Vagina (tissue), 2 donors: ENCODE measurements at regions not wholly inside any gene's neighbourhood (a gene's known extent, or its start where the extent isn't known, plus 50 kb on each side); places are given as distances from the start of the nearest gene placed in this dataset.

Experiments
- DNase-seq, 2 donors: peaks; one replicate each; pipeline ENCODE4 v3.0.0-alpha.2; 2017; ENCODE audit errors: extremely low spot score in 2 of 2
- H3K27ac ChIP-seq: fragments of 200-600 bp; sonication (generic); one replicate; pipeline ENCODE4 v1.5.1; 2019
- H3K27me3 ChIP-seq: fragments of 200-600 bp; sonication (generic); one replicate; pipeline ENCODE4 v1.5.1; 2019
- H3K36me3 ChIP-seq, 2 donors: fragments of 200-600 bp; sonication (generic); one replicate each; pipeline ENCODE4 v1.5.1; 2017 to 2019
- H3K4me1 ChIP-seq: fragments of 200-600 bp; sonication (generic); one replicate; pipeline ENCODE4 v1.5.1; 2019
- H3K4me3 ChIP-seq, 2 donors: fragments of 200-600 bp; sonication (generic); 1 replicate in 1 of 2; 2 replicates in 1 of 2; pipeline ENCODE4 v1.5.1; 2016 to 2019
- H3K9me3 ChIP-seq: fragments of 200-600 bp; sonication (generic); one replicate; pipeline ENCODE4 v1.5.1; 2019
- POLR2A ChIP-seq, 2 donors: fragments of 450-650 bp; IDR thresholded peaks; one replicate each; pipeline ENCODE4 v1.6.1; 2017; ENCODE audit warnings: antibody characterized with exemption in 2 of 2, mild to moderate bottlenecking in 2 of 2, moderate library complexity in 2 of 2
- POLR2AphosphoS5 ChIP-seq, 2 donors: sonication (generic); formaldehyde crosslinking; IDR thresholded peaks; one replicate each; pipeline ENCODE4 v1.9.0; 2017; ENCODE audit warnings: antibody characterized with exemption in 2 of 2, mild to moderate bottlenecking in 2 of 2, low read depth in 1 of 2; ENCODE audit not compliant: insufficient read depth in 1 of 2
- intact Hi-C: fragments of 100-400 bp; cut with DNase I; formaldehyde crosslinking; loops from one replicate; pipeline ENCODE4 v1.15.1; 2023
- TF ChIP-seq, protein P1 (sequence below), 3 experiments: fragments of 450-650 bp in 2 of 3; fragments of 200-600 bp in 1 of 3; sonication (generic) in 1 of 3; IDR thresholded peaks; one replicate each; pipeline ENCODE4 v1.5.1; 2017 to 2019; ENCODE audit warnings: antibody characterized with exemption in 3 of 3, mild to moderate bottlenecking in 2 of 3, moderate library complexity in 2 of 3

DNA sequence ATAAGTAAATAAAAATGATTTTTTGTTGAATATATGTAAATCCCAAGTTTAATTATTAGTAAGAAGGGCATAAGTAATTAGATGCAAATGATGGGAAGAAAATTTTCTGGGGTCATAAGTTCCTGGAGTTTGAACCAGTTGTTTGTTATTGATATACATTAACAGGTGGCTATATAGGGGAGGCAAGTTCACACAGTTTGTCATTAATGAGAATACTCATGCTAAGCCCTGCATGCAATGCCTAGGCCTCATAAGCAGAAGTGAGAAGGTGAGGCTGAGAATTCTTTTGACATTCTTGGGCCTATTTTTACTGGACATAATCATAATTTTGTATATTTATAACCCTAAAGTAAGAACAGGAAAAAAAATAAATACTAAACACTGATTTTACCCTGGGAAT, 1210.7 kb upstream of the PCDH9 start:
- H3K4me3 ChIP-seq: no peak overlapping the region
- H3K9me3 ChIP-seq: no peaks in the 10 kb centered on the region
- no peaks in the 10 kb centered on the region for H3K27me3 ChIP-seq
- intact Hi-C loops: no loop called here
- H3K36me3 ChIP-seq: no peaks in the 10 kb centered on the region
- no peak for DNase-seq
- TF ChIP-seq POLR2A (IDR thresholded peaks at IDR 0.05): no peak
- TF ChIP-seq, protein P1, sequence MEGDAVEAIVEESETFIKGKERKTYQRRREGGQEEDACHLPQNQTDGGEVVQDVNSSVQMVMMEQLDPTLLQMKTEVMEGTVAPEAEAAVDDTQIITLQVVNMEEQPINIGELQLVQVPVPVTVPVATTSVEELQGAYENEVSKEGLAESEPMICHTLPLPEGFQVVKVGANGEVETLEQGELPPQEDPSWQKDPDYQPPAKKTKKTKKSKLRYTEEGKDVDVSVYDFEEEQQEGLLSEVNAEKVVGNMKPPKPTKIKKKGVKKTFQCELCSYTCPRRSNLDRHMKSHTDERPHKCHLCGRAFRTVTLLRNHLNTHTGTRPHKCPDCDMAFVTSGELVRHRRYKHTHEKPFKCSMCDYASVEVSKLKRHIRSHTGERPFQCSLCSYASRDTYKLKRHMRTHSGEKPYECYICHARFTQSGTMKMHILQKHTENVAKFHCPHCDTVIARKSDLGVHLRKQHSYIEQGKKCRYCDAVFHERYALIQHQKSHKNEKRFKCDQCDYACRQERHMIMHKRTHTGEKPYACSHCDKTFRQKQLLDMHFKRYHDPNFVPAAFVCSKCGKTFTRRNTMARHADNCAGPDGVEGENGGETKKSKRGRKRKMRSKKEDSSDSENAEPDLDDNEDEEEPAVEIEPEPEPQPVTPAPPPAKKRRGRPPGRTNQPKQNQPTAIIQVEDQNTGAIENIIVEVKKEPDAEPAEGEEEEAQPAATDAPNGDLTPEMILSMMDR (IDR thresholded peaks at IDR 0.05): no peak
- no peak for TF ChIP-seq POLR2AphosphoS5 (IDR thresholded peaks at IDR 0.05; ENCODE audit: insufficient read depth in 1 of 2, low read depth in 1 of 2)
- no peaks in the 10 kb centered on the region for H3K4me1 ChIP-seq
- H3K27ac ChIP-seq: no peak overlapping the region

- intact Hi-C loops: no loop called here
- no peaks in the 10 kb centered on the region for H3K4me1 ChIP-seq
- DNase-seq: no peak
- no peaks in the 10 kb centered on the region for H3K36me3 ChIP-seq
- H3K4me3 ChIP-seq: no peak overlapping the region
- H3K9me3 ChIP-seq: no peaks in the 10 kb centered on the region
- no peaks in the 10 kb centered on the region for H3K27me3 ChIP-seq
- no peak overlapping the region for H3K27ac ChIP-seq
- TF ChIP-seq POLR2AphosphoS5 (IDR thresholded peaks at IDR 0.05; ENCODE audit: insufficient read depth in 1 of 2, low read depth in 1 of 2) (no peak), POLR2A (IDR thresholded peaks at IDR 0.05) (no peak)
- TF ChIP-seq, protein P1 (IDR thresholded peaks at IDR 0.05): no peak
Observed at GRCh38 chr13:68439817-68440216, 1209.7 kb upstream of the PCDH9 start.

DNA sequence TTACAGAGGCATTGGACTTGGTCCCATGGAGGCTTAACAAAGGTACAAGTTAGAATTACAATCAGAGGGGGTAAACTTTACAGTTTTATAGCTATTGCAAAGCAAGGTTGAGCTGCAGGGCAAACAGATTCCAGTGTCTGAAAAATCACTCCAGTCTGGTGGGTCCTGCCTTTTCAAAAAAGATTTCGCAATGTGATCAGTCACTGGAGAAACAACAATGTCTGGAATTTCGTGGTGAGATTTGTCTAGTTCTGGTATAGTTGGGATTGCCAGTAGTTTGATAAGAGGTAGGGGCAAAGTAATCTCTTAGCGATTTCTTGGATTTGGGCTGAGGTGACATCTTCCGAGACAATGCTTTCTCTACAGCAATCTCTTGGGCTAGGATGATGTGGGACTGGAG, 1198.2 kb upstream of the PCDH9 start:
- Histone ChIP-seq H3K4me3 (no peak overlapping the region), H3K27ac (no peak overlapping the region), H3K27me3 (no peaks in the 10 kb centered on the region), H3K36me3 (no peaks in the 10 kb centered on the region), H3K4me1 (no peaks in the 10 kb centered on the region), H3K9me3 (no peaks in the 10 kb centered on the region)
- TF ChIP-seq, protein P1 (IDR thresholded peaks at IDR 0.05): no peak
- TF ChIP-seq POLR2A (IDR thresholded peaks at IDR 0.05) (no peak), POLR2AphosphoS5 (IDR thresholded peaks at IDR 0.05; ENCODE audit: insufficient read depth in 1 of 2, low read depth in 1 of 2) (no peak)
- no peak for DNase-seq
- intact Hi-C loops: no loop called here

GRCh38 chr13:68417801-68418200, 1187.7 kb upstream of the PCDH9 start:
- no peaks in the 10 kb centered on the region for H3K9me3 ChIP-seq
- DNase-seq: no peak
- intact Hi-C loops: no loop called here
- H3K4me1 ChIP-seq: no peaks in the 10 kb centered on the region
- no peaks in the 10 kb centered on the region for H3K36me3 ChIP-seq
- no peaks in the 10 kb centered on the region for H3K27me3 ChIP-seq
- no peak overlapping the region for H3K4me3 ChIP-seq
- no peak overlapping the region for H3K27ac ChIP-seq
- TF ChIP-seq POLR2A (IDR thresholded peaks at IDR 0.05) (no peak), POLR2AphosphoS5 (IDR thresholded peaks at IDR 0.05; ENCODE audit: insufficient read depth in 1 of 2, low read depth in 1 of 2) (no peak)
- TF ChIP-seq, protein P1 (IDR thresholded peaks at IDR 0.05): no peak

DNA sequence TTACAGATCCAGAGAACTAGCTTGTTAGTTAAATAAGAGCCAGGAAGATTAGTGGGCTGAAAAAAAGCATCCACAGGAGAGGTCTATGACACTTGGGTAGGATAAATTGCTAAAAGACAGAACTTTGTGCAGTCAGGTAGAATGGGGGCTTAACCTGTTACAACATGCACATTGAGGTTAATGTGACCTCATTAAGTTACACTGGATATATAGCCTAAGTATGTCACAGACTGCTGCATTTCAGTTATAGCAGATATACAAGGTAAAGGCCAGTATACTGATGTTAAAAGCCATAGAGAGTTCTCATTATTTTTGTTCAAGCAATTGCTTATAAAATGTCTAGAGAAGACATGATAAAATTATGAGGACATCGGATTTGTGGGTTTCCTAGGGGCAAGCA, 1179.9 kb upstream of the PCDH9 start:
- H3K4me3 ChIP-seq: no peak overlapping the region
- TF ChIP-seq POLR2A (IDR thresholded peaks at IDR 0.05) (no peak), POLR2AphosphoS5 (IDR thresholded peaks at IDR 0.05; ENCODE audit: insufficient read depth in 1 of 2, low read depth in 1 of 2) (no peak)
- TF ChIP-seq, protein P1 (IDR thresholded peaks at IDR 0.05): no peak
- intact Hi-C loops: no loop called here
- no peaks in the 10 kb centered on the region for H3K36me3 ChIP-seq
- H3K4me1 ChIP-seq: no peaks in the 10 kb centered on the region
- no peaks in the 10 kb centered on the region for H3K9me3 ChIP-seq
- no peak overlapping the region for H3K27ac ChIP-seq
- no peak for DNase-seq
- no peaks in the 10 kb centered on the region for H3K27me3 ChIP-seq
